IPS DF 6.9 (cell line): ENCODE measurements at regions not wholly inside any gene's neighbourhood (a gene's known extent, or its start where the extent isn't known, plus 50 kb on each side); places are given as distances from the start of the nearest gene placed in this dataset.

Source experiments
- DNase-seq: peaks from one replicate; pipeline ENCODE4 v3.0.0-alpha.2; 2013; ENCODE audit warnings: low read depth, low spot score
- H3K27ac ChIP-seq: one replicate; pipeline ENCODE4 v1.5.1; 2013; ENCODE audit warnings: low read length, control low read depth
- H3K27me3 ChIP-seq: 2 replicates; pipeline ENCODE4 v1.6.1; 2013; ENCODE audit warnings: mild to moderate bottlenecking, low read length; ENCODE audit not compliant: control insufficient read depth, insufficient read depth
- H3K36me3 ChIP-seq: 2 replicates; pipeline ENCODE4 v1.6.1; 2013; ENCODE audit warnings: low read length; ENCODE audit not compliant: control insufficient read depth, insufficient read depth
- H3K4me1 ChIP-seq: 2 replicates; pipeline ENCODE4 v1.6.1; 2013; ENCODE audit warnings: low read length; ENCODE audit not compliant: control insufficient read depth, insufficient read depth
- H3K4me3 ChIP-seq: 2 replicates; pipeline ENCODE4 v1.5.1; 2013; ENCODE audit warnings: mild to moderate bottlenecking, low read length
- H3K9me3 ChIP-seq: 2 replicates; pipeline ENCODE4 v1.6.1; 2013; ENCODE audit warnings: low read length, inconsistent platforms; ENCODE audit not compliant: control insufficient read depth, insufficient read depth
- WGBS: extraction: QIAGEN DNeasy Blood & Tissue Kit; methylation state at CpG from one replicate; pipeline ENCODE4 v1.1.7; 2013; ENCODE audit warnings: mixed read lengths, missing lambda C conversion rate; ENCODE audit not compliant: insufficient read length, insufficient coverage; 5-methylcytosine and 5-hydroxymethylcytosine counted together

- WGBS, result no CpG with 5 or more reads among the region's 25 CpGs
- Histone ChIP-seq H3K27me3 (no peaks in the 10 kb centered on the region), H3K27ac (no peak overlapping the region), H3K36me3 (no peaks in the 10 kb centered on the region), H3K4me3 (no peak overlapping the region), H3K9me3 (no peaks in the 10 kb centered on the region), H3K4me1 (no peaks in the 10 kb centered on the region)
- DNase-seq, result no peak
These were observed 300.8 kb downstream of the DSEL start for GRCh38 chr18:67215686-67216085.

GRCh38 chr18:67211646-67212045 is 304.9 kb downstream of the DSEL start:
- Histone ChIP-seq H3K36me3 (no peaks in the 10 kb centered on the region), H3K27me3 (no peaks in the 10 kb centered on the region), H3K4me3 (no peak overlapping the region), H3K27ac (no peak overlapping the region), H3K4me1 (no peaks in the 10 kb centered on the region), H3K9me3 (no peaks in the 10 kb centered on the region)
- WGBS, result 100% methylated on average over 2 of the region's 6 CpGs
- no peak for DNase-seq

GRCh38 chr18:67200665-67201064 is 315.9 kb downstream of the DSEL start:
- Histone ChIP-seq H3K4me3 (no peak overlapping the region), H3K27me3 (no peaks in the 10 kb centered on the region), H3K36me3 (no peaks in the 10 kb centered on the region), H3K27ac (no peak overlapping the region), H3K9me3 (no peaks in the 10 kb centered on the region), H3K4me1 (peaks cover 3% of the 10 kb centered on the region; the same call in 1 of the 2 replicates)
- WGBS, result no CpG with 5 or more reads among the region's 8 CpGs
- no peak for DNase-seq

- WGBS, result no CpG with 5 or more reads among the region's 3 CpGs
- Histone ChIP-seq H3K27me3 (no peaks in the 10 kb centered on the region), H3K36me3 (no peaks in the 10 kb centered on the region), H3K4me1 (peaks cover 3% of the 10 kb centered on the region; the same call in 1 of the 2 replicates), H3K4me3 (no peak overlapping the region), H3K27ac (no peak overlapping the region), H3K9me3 (no peaks in the 10 kb centered on the region)
- DNase-seq, result no peak
These were observed 316.4 kb downstream of the DSEL start for GRCh38 chr18:67199993-67200617.

DNA sequence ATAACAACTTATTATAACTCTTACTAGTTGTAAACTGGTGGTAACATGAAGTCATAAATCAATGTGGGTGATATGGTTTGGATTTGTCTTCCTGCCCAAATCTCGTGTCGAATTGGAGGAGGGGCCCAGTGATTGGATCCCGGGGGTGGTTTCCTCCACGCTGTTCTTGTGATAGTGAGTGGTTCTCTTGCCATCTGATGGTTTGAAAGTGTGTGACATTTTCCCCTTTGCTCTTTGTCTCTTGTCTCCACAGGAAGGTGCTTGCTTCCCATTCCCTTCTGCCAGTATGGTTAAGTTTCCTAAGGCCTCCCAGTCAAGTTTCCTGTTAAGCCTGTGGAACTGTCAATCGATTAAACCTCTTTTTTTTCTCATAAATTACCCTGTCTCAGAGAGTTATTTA is 321.6 kb downstream of the DSEL start:
- H3K27me3 ChIP-seq, result no peaks in the 10 kb centered on the region
- no peaks in the 10 kb centered on the region for H3K36me3 ChIP-seq
- H3K4me1 ChIP-seq, result no peaks in the 10 kb centered on the region
- no peaks in the 10 kb centered on the region for H3K9me3 ChIP-seq
- WGBS, result no CpG with 5 or more reads among the region's 5 CpGs
- DNase-seq, result no peak
- H3K27ac ChIP-seq, result no peak overlapping the region
- no peak overlapping the region for H3K4me3 ChIP-seq

DNA sequence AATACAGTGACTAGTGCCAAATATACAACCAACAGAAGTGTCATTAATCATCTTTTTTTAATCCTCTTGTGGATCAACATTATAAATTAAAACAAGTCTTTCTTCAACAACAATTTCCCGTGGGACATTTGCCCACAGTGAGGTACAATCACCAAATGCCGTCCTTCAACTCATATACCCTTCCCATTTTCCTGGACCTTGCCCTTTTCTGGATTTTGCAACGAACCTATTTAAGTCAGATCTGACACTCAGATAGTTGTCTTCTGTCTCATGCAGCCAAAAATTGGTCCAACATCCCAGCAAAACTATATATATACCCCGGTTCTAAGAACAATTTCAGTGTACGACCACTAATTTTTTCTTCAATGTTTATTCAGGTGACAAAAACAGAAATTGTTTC is 324.0 kb downstream of the DSEL start:
- no peaks in the 10 kb centered on the region for H3K27me3 ChIP-seq
- no peaks in the 10 kb centered on the region for H3K9me3 ChIP-seq
- H3K4me3 ChIP-seq, result no peak overlapping the region
- H3K36me3 ChIP-seq, result no peaks in the 10 kb centered on the region
- no CpG with 5 or more reads among the region's 5 CpGs for WGBS
- H3K4me1 ChIP-seq, result no peaks in the 10 kb centered on the region
- H3K27ac ChIP-seq, result no peak overlapping the region
- DNase-seq, result no peak

DNA sequence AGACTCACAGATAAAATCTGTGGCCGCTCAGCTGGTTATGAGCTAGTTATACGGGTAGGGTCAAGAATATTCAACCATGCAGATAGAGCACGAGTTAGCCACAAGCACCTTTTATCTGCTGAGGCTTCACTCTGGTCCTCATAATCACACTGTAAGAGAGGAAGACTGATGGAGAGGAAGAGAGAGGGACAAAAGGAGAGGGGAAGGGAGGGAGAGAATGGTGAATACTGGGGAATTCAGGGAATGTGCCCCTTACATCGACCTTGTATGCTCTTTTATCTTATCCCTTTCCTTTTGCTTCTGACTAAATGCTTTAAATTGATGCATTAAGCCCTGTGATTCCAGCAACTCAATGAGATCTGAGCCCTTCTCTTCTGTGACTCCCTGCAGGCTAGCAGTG is 333.1 kb downstream of the DSEL start:
- Histone ChIP-seq H3K27me3 (no peaks in the 10 kb centered on the region), H3K27ac (no peak overlapping the region), H3K9me3 (no peaks in the 10 kb centered on the region), H3K36me3 (no peaks in the 10 kb centered on the region), H3K4me3 (no peak overlapping the region), H3K4me1 (no peaks in the 10 kb centered on the region; the same call in 1 of the 2 replicates)
- DNase-seq, result no peak
- WGBS, result no CpG with 5 or more reads among the region's 4 CpGs

- DNase-seq, result no peak
- Histone ChIP-seq H3K27ac (no peak overlapping the region), H3K27me3 (no peaks in the 10 kb centered on the region), H3K4me1 (no peaks in the 10 kb centered on the region; the same call in 1 of the 2 replicates), H3K36me3 (no peaks in the 10 kb centered on the region), H3K4me3 (no peak overlapping the region), H3K9me3 (no peaks in the 10 kb centered on the region)
- WGBS, result no CpG with 5 or more reads among the region's 3 CpGs
These were observed 336.8 kb downstream of the DSEL start for GRCh38 chr18:67179726-67180125.

- no CpG with 5 or more reads among the region's 2 CpGs for WGBS
- Histone ChIP-seq H3K36me3 (no peaks in the 10 kb centered on the region), H3K9me3 (no peaks in the 10 kb centered on the region), H3K27me3 (no peaks in the 10 kb centered on the region), H3K4me3 (no peak overlapping the region), H3K4me1 (peaks cover 3% of the 10 kb centered on the region; the same call in 1 of the 2 replicates), H3K27ac (no peak overlapping the region)
- no peak for DNase-seq
These were observed 356.9 kb downstream of the DSEL start for GRCh38 chr18:67159662-67160061.

DNA sequence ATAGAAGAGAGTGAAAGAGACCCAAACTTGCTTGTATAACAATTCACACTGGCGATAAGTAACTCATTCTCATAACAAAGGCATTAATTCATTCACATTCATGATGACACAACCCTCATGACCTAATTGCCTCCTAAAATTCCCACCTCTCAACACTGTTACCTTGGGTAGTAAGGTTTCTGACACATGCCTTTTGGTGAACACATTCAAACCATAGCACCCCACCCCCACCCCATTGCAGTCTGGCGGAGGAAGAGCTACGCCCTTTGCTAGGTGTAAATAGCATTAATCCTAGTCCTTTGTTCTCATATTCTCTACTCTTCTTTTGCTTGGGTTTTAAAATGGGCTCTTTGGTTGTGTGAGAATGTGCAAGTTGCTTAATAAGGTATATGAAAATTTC is 361.5 kb downstream of the DSEL start:
- no peak overlapping the region for H3K27ac ChIP-seq
- DNase-seq, result no peak
- no peaks in the 10 kb centered on the region for H3K9me3 ChIP-seq
- no peaks in the 10 kb centered on the region for H3K36me3 ChIP-seq
- no peak overlapping the region for H3K4me3 ChIP-seq
- H3K4me1 ChIP-seq, result peaks cover 4% of the 10 kb centered on the region; the same call in 1 of the 2 replicates
- no peaks in the 10 kb centered on the region for H3K27me3 ChIP-seq
- no CpG with 5 or more reads among the region's 3 CpGs for WGBS

DNA sequence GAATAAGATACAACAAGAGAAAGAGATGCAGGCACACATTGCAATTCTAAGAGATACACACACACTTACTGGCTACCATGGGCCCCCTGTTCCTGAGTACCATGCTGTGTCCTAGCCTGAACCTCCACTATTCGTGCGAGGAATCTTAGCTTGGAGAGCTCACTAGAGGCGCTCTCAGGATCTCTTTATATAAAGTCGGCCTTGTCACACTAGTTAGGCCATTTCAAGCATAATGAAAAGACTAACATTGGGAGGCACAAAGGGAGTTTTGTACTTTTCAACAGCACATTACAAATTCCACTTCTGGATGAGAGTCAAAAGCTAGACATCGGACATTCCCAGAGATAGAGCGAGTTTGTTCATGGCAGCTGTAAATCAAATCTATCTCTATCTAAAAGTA is 365.2 kb downstream of the DSEL start:
- Histone ChIP-seq H3K36me3 (no peaks in the 10 kb centered on the region), H3K4me1 (peaks cover 4% of the 10 kb centered on the region; the same call in 1 of the 2 replicates), H3K9me3 (no peaks in the 10 kb centered on the region), H3K4me3 (no peak overlapping the region), H3K27ac (no peak overlapping the region), H3K27me3 (no peaks in the 10 kb centered on the region)
- no CpG with 5 or more reads among the region's 6 CpGs for WGBS
- DNase-seq, result no peak
